ENCODE measurements at regions not wholly inside any gene's neighbourhood (a gene's known extent, or its start where the extent isn't known, plus 50 kb on each side); places are given as distances from the start of the nearest gene placed in this dataset.

DNA sequence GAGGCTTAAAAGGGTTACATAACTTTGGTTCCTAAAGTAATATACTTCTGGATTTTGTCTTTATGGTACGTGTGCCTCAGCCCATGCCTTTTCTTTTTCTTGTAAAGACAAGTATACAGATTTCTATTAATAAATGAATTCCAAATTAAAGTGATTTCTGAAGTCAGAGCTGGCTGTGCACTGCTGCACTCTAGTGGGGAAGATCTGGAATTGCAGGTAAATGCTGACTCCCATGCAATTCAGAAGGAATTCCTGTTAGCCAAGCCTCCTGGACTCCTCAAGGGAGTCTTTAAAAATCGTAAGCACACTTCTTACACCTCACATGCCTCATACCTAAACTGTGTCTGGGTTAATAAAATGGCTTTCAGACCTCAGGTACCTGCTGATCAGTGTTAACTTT lies 118.4 kb upstream of the SLC7A1 start:
- TF ChIP-seq POLR2A (IDR thresholded peaks at IDR 0.05), result no peak
- TF ChIP-seq, protein P1, sequence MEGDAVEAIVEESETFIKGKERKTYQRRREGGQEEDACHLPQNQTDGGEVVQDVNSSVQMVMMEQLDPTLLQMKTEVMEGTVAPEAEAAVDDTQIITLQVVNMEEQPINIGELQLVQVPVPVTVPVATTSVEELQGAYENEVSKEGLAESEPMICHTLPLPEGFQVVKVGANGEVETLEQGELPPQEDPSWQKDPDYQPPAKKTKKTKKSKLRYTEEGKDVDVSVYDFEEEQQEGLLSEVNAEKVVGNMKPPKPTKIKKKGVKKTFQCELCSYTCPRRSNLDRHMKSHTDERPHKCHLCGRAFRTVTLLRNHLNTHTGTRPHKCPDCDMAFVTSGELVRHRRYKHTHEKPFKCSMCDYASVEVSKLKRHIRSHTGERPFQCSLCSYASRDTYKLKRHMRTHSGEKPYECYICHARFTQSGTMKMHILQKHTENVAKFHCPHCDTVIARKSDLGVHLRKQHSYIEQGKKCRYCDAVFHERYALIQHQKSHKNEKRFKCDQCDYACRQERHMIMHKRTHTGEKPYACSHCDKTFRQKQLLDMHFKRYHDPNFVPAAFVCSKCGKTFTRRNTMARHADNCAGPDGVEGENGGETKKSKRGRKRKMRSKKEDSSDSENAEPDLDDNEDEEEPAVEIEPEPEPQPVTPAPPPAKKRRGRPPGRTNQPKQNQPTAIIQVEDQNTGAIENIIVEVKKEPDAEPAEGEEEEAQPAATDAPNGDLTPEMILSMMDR (IDR thresholded peaks at IDR 0.05), result peak in 8 of 12 donors; percentile 4 to 50 (median 31)
- DNase-seq (no peak), ATAC-seq (no peak)
- 59 to 66% (median 62%) methylated on average over 2 of the region's 2 CpGs for WGBS, 4 donors
- no peak overlapping the region for H3K27ac ChIP-seq
- no peaks in the 10 kb centered on the region for H3K36me3 ChIP-seq
- H3K4me1 ChIP-seq, result no peaks in the 10 kb centered on the region
- intact Hi-C loops (cut with DNase I), result no loop called here
- peaks cover 0 to 14% (median 5%) of the 10 kb centered on the region in 12 donors for H3K9me3 ChIP-seq
- peaks cover 0 to 8% (median 0%) of the 10 kb centered on the region in 9 donors for H3K27me3 ChIP-seq
- no peak overlapping the region for H3K4me3 ChIP-seq

DNA sequence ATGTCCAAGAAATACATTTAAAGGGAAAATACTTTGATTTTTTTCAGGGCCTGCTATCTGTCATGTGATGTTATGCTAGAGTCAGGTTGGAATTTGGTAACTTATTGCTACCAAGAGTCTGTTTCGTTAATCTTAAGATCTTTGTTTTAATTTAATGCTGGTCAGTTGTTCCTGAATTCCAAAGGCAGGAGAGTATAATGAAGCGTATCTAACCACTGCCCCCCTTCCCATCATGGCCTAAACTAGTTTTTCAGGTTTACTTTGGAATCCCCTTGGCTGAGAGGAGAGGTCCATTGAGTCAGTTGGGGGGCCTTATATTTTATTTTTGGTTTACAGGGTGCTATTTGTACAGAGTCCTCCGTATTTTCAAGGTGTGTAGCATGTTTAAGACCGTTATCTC lies 116.3 kb upstream of the SLC7A1 start:
- Histone ChIP-seq H3K4me1 (no peaks in the 10 kb centered on the region), H3K36me3 (no peaks in the 10 kb centered on the region), H3K27me3 (peaks cover 0 to 8% (median 0%) of the 10 kb centered on the region in 9 donors), H3K27ac (no peak overlapping the region), H3K4me3 (no peak overlapping the region), H3K9me3 (peaks cover 0 to 14% (median 5%) of the 10 kb centered on the region in 12 donors)
- 87 to 91% (median 90%) methylated on average over 4 of the region's 4 CpGs for WGBS, 4 donors
- intact Hi-C loops (cut with DNase I), result no loop called here
- TF ChIP-seq, protein P1 (IDR thresholded peaks at IDR 0.05), result no peak
- TF ChIP-seq POLR2A (IDR thresholded peaks at IDR 0.05), result no peak
- no peak for ATAC-seq
- DNase-seq, result no peak

DNA sequence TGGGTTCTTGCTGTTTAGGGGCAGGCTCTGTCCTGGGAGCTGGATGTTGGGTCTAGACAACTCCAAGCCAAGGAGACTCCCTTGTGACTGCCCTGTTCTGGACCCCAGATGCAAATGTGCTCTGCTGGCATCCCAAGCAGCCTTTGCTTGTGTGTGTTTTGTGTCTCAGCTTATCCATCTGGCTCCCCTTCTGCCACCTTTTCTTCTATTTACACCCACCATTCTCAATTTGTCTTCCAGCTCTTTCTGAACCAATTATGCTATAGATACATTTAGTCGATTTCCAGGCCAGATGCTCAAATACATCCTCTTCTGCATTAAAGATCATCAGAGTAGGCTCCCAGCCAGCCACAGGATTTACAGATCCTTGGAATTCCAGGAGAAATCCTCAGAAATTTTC lies 115.0 kb upstream of the SLC7A1 start:
- intact Hi-C loops (cut with DNase I), result no loop called here
- no peaks in the 10 kb centered on the region for H3K4me1 ChIP-seq
- H3K36me3 ChIP-seq, result no peaks in the 10 kb centered on the region
- no peak overlapping the region for H3K27ac ChIP-seq
- DNase-seq (no peak), ATAC-seq (no peak)
- TF ChIP-seq, protein P1 (IDR thresholded peaks at IDR 0.05), result no peak
- 86 to 95% (median 90%) methylated on average over 1 of the region's 1 CpG for WGBS, 4 donors
- no peak overlapping the region for H3K4me3 ChIP-seq
- peaks cover 0 to 14% (median 5%) of the 10 kb centered on the region in 12 donors for H3K9me3 ChIP-seq
- peaks cover 0 to 8% (median 0%) of the 10 kb centered on the region in 9 donors for H3K27me3 ChIP-seq

DNA sequence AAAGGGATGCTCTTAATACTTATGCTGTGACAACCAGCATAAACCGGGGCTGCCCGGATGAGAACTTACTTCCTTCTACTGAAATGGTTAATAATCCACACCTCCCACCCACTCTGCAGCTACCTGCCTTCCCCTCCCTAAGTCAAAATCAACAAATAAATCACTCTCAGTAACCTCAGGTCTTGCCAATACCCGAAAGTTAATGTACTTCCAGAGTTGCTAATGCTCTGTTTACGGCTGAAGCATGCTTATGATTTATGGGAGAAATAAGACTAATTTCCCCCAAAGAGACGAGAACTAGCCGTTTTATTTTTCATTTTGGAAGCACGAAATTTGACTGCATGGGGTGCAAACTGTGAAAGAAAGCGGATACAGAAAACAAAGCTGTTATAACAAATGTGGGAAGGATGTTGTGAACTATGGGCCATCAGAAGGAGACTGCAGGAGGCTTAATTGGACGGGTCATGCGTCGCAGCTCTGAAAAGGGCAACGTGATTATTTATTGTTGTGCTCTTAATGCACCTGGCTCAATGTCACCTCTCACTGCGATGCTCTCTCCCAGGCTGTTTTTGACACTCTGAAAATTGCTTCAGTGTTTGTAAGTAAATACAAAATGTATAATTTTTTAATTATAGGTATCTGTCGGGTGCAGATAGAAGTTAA lies 114.0 kb upstream of the SLC7A1 start:
- DNase-seq (no peak), ATAC-seq (no peak)
- TF ChIP-seq, protein P1 (IDR thresholded peaks at IDR 0.05), result no peak
- TF ChIP-seq POLR2A (IDR thresholded peaks at IDR 0.05), result no peak
- WGBS, 4 donors, result 87 to 88% (median 88%) methylated on average over 14 of the region's 14 CpGs
- intact Hi-C loops (cut with DNase I), result loop anchor here in 6 of 10 donors (2.0 to 10.0 kb wide), 4 partner anchors 95 to 203 kb away; no protein-coding TSS in a partner anchor
- Histone ChIP-seq H3K27me3 (peaks cover 0 to 8% (median 0%) of the 10 kb centered on the region in 9 donors), H3K4me3 (no peak overlapping the region), H3K9me3 (peaks cover 0 to 9% (median 5%) of the 10 kb centered on the region in 12 donors), H3K36me3 (no peaks in the 10 kb centered on the region), H3K4me1 (peaks cover 0 to 8% (median 6%) of the 10 kb centered on the region in 12 donors), H3K27ac (no peak overlapping the region)

All from heart left ventricle (tissue), 16 donors.